ENCODE measurements at regions not wholly inside any gene's neighbourhood (a gene's known extent, or its start where the extent isn't known, plus 50 kb on each side); places are given as distances from the start of the nearest gene placed in this dataset.
"Not testable (repeated sequence)": the region's sequence is repeated elsewhere in the genome, so short reads cannot be mapped to it uniquely, and the experiment has no call there.

GRCh38 chr14:105749870-105750541 is 223.6 kb downstream of the TMEM121 start:
- not testable (repeated sequence) for H4K91ac ChIP-seq (ENCODE audit: low read depth, low read length); H2AK5ac ChIP-seq (ENCODE audit: low read length); H3K79me1 ChIP-seq (ENCODE audit: low read length); H3K27me3 ChIP-seq (ENCODE audit: insufficient read depth, low read length); H3K27ac ChIP-seq (ENCODE audit: low read depth, low read length); H2BK12ac ChIP-seq (ENCODE audit: low read length); H3K14ac ChIP-seq (ENCODE audit: low read length); H3K36me3 ChIP-seq (ENCODE audit: control insufficient read depth in 1 of 2, insufficient read depth in 2 of 2, low read length in 2 of 2); H3K9ac ChIP-seq (ENCODE audit: low read length); H2AFZ ChIP-seq (ENCODE audit: insufficient read depth, low read length, poor library complexity); H3K18ac ChIP-seq (ENCODE audit: low read length); H3K4ac ChIP-seq (ENCODE audit: low read depth, low read length); H4K12ac ChIP-seq (ENCODE audit: low read depth, low read length); H3K4me3 ChIP-seq (ENCODE audit: low read depth, low read length); H3K23ac ChIP-seq (ENCODE audit: low read length); H3K4me2 ChIP-seq (ENCODE audit: low read length); H3K79me2 ChIP-seq (ENCODE audit: control insufficient read depth, insufficient read depth, low read length, poor library complexity); H2BK120ac ChIP-seq (ENCODE audit: insufficient read depth, low read length, poor library complexity); H4K8ac ChIP-seq (ENCODE audit: low read depth, low read length); H2BK5ac ChIP-seq (ENCODE audit: low read depth, low read length, poor library complexity); H3K4me1 ChIP-seq (ENCODE audit: control insufficient read depth in 1 of 2, insufficient read depth in 2 of 2, low read length in 2 of 2); DNase-seq
- WGBS (ENCODE audit: extremely low coverage, insufficient coverage, insufficient read length) = no CpG with 5 or more reads among the region's 19 CpGs
- H3K9me3 ChIP-seq (ENCODE audit: insufficient read depth, low read depth, low read length) = peaks cover 42% of the 10 kb centered on the region

GRCh38 chr14:105751291-105751751 is 224.9 kb downstream of the TMEM121 start:
- not testable (repeated sequence) for H3K79me1 ChIP-seq (ENCODE audit: low read length); H2BK120ac ChIP-seq (ENCODE audit: insufficient read depth, low read length, poor library complexity); H3K36me3 ChIP-seq (ENCODE audit: control insufficient read depth in 1 of 2, insufficient read depth in 2 of 2, low read length in 2 of 2); H3K4ac ChIP-seq (ENCODE audit: low read depth, low read length); H3K4me2 ChIP-seq (ENCODE audit: low read length); H3K79me2 ChIP-seq (ENCODE audit: control insufficient read depth, insufficient read depth, low read length, poor library complexity); H4K12ac ChIP-seq (ENCODE audit: low read depth, low read length); H2AFZ ChIP-seq (ENCODE audit: insufficient read depth, low read length, poor library complexity); H2BK12ac ChIP-seq (ENCODE audit: low read length); H2AK5ac ChIP-seq (ENCODE audit: low read length); H3K4me1 ChIP-seq (ENCODE audit: control insufficient read depth in 1 of 2, insufficient read depth in 2 of 2, low read length in 2 of 2); H2BK5ac ChIP-seq (ENCODE audit: low read depth, low read length, poor library complexity); H4K8ac ChIP-seq (ENCODE audit: low read depth, low read length); H3K23ac ChIP-seq (ENCODE audit: low read length); H4K91ac ChIP-seq (ENCODE audit: low read depth, low read length); DNase-seq; H3K14ac ChIP-seq (ENCODE audit: low read length); H3K27me3 ChIP-seq (ENCODE audit: insufficient read depth, low read length); H3K18ac ChIP-seq (ENCODE audit: low read length); H3K27ac ChIP-seq (ENCODE audit: low read depth, low read length); H3K4me3 ChIP-seq (ENCODE audit: low read depth, low read length); H3K9ac ChIP-seq (ENCODE audit: low read length)
- WGBS (ENCODE audit: extremely low coverage, insufficient coverage, insufficient read length) = no CpG with 5 or more reads among the region's 18 CpGs
- peaks cover 30% of the 10 kb centered on the region for H3K9me3 ChIP-seq (ENCODE audit: insufficient read depth, low read depth, low read length)

GRCh38 chr14:105752420-105752819 is 226.0 kb downstream of the TMEM121 start:
- peaks cover 20% of the 10 kb centered on the region for H3K9me3 ChIP-seq (ENCODE audit: insufficient read depth, low read depth, low read length)
- not testable (repeated sequence) for H3K23ac ChIP-seq (ENCODE audit: low read length); H3K27ac ChIP-seq (ENCODE audit: low read depth, low read length); H3K36me3 ChIP-seq (ENCODE audit: control insufficient read depth in 1 of 2, insufficient read depth in 2 of 2, low read length in 2 of 2); H3K4me2 ChIP-seq (ENCODE audit: low read length); H4K8ac ChIP-seq (ENCODE audit: low read depth, low read length); H3K14ac ChIP-seq (ENCODE audit: low read length); H2BK120ac ChIP-seq (ENCODE audit: insufficient read depth, low read length, poor library complexity); H3K9ac ChIP-seq (ENCODE audit: low read length); DNase-seq; H3K27me3 ChIP-seq (ENCODE audit: insufficient read depth, low read length); H2BK5ac ChIP-seq (ENCODE audit: low read depth, low read length, poor library complexity); H3K4ac ChIP-seq (ENCODE audit: low read depth, low read length); H3K79me1 ChIP-seq (ENCODE audit: low read length); H3K4me1 ChIP-seq (ENCODE audit: control insufficient read depth in 1 of 2, insufficient read depth in 2 of 2, low read length in 2 of 2); H2AFZ ChIP-seq (ENCODE audit: insufficient read depth, low read length, poor library complexity); H3K18ac ChIP-seq (ENCODE audit: low read length); H2BK12ac ChIP-seq (ENCODE audit: low read length); H3K79me2 ChIP-seq (ENCODE audit: control insufficient read depth, insufficient read depth, low read length, poor library complexity); H4K12ac ChIP-seq (ENCODE audit: low read depth, low read length); H4K91ac ChIP-seq (ENCODE audit: low read depth, low read length); H2AK5ac ChIP-seq (ENCODE audit: low read length); H3K4me3 ChIP-seq (ENCODE audit: low read depth, low read length)
- WGBS (ENCODE audit: extremely low coverage, insufficient coverage, insufficient read length) = no CpG with 5 or more reads among the region's 7 CpGs

- H3K18ac ChIP-seq (ENCODE audit: low read length) = no peak overlapping the region
- H2BK12ac ChIP-seq (ENCODE audit: low read length) = no peak overlapping the region
- H3K23ac ChIP-seq (ENCODE audit: low read length) = no peak overlapping the region
- H3K79me1 ChIP-seq (ENCODE audit: low read length) = no peaks in the 10 kb centered on the region
- no peaks in the 10 kb centered on the region for H3K27me3 ChIP-seq (ENCODE audit: insufficient read depth, low read length)
- no peak for DNase-seq
- H3K4me2 ChIP-seq (ENCODE audit: low read length) = no peak overlapping the region
- H3K4ac ChIP-seq (ENCODE audit: low read depth, low read length) = no peak overlapping the region
- no peak overlapping the region for H2AFZ ChIP-seq (ENCODE audit: insufficient read depth, low read length, poor library complexity)
- H4K8ac ChIP-seq (ENCODE audit: low read depth, low read length) = no peak overlapping the region
- no peak overlapping the region for H3K4me3 ChIP-seq (ENCODE audit: low read depth, low read length)
- H3K9me3 ChIP-seq (ENCODE audit: insufficient read depth, low read depth, low read length) = peaks cover 25% of the 10 kb centered on the region
- H3K79me2 ChIP-seq (ENCODE audit: control insufficient read depth, insufficient read depth, low read length, poor library complexity) = no peaks in the 10 kb centered on the region
- no peak overlapping the region for H4K12ac ChIP-seq (ENCODE audit: low read depth, low read length)
- no peak overlapping the region for H2BK120ac ChIP-seq (ENCODE audit: insufficient read depth, low read length, poor library complexity)
- no peak overlapping the region for H3K14ac ChIP-seq (ENCODE audit: low read length)
- H3K9ac ChIP-seq (ENCODE audit: low read length) = no peak overlapping the region
- WGBS (ENCODE audit: extremely low coverage, insufficient coverage, insufficient read length) = no CpG with 5 or more reads among the region's 18 CpGs
- no peak overlapping the region for H3K27ac ChIP-seq (ENCODE audit: low read depth, low read length)
- no peak overlapping the region for H2AK5ac ChIP-seq (ENCODE audit: low read length)
- H3K36me3 ChIP-seq (ENCODE audit: control insufficient read depth in 1 of 2, insufficient read depth in 2 of 2, low read length in 2 of 2) = no peaks in the 10 kb centered on the region
- no peak overlapping the region for H4K91ac ChIP-seq (ENCODE audit: low read depth, low read length)
- no peaks in the 10 kb centered on the region for H3K4me1 ChIP-seq (ENCODE audit: control insufficient read depth in 1 of 2, insufficient read depth in 2 of 2, low read length in 2 of 2)
- no peak overlapping the region for H2BK5ac ChIP-seq (ENCODE audit: low read depth, low read length, poor library complexity)
These were observed 234.4 kb downstream of the TMEM121 start for GRCh38 chr14:105760691-105761344.
